Lower leg skin (tissue), 3 donors: ENCODE measurements at regions not wholly inside any gene's neighbourhood (a gene's known extent, or its start where the extent isn't known, plus 50 kb on each side); places are given as distances from the start of the nearest gene placed in this dataset.

Experiments used
- CTCF ChIP-seq, 3 donors: fragments of 450-650 bp; IDR thresholded peaks; one replicate each; pipeline ENCODE4 v1.5.1; 2016; ENCODE audit warnings: antibody characterized with exemption in 3 of 3, mild to moderate bottlenecking in 3 of 3, moderate library complexity in 2 of 3
- POLR2A ChIP-seq, 2 donors: fragments of 450-650 bp; IDR thresholded peaks; one replicate each; pipeline ENCODE4 v1.6.1; 2016 to 2017; ENCODE audit warnings: antibody characterized with exemption in 2 of 2, mild to moderate bottlenecking in 1 of 2, moderate library complexity in 1 of 2

GRCh38 chr18:52118684-52119083, 221.3 kb upstream of the DCC start:
- TF ChIP-seq POLR2A (IDR thresholded peaks at IDR 0.05) (no peak), CTCF (IDR thresholded peaks at IDR 0.05) (no peak)
